ENCODE measurements at regions not wholly inside any gene's neighbourhood (a gene's known extent, or its start where the extent isn't known, plus 50 kb on each side); places are given as distances from the start of the nearest gene placed in this dataset.

- TF ChIP-seq CTCF (IDR thresholded peaks at IDR 0.05; ENCODE audit: insufficient read depth, low read depth, low read length, missing control alignments) = no peak
- no peak overlapping the region for H3K4me3 ChIP-seq (ENCODE audit: low read length)
- DNase-seq (ENCODE audit: low read depth) = no peak
Measured at GRCh38 chr21:34006611-34007168, 66.7 kb upstream of the MRPS6 start.

- DNase-seq (ENCODE audit: low read depth) = no peak
- no peak for TF ChIP-seq CTCF (IDR thresholded peaks at IDR 0.05; ENCODE audit: insufficient read depth, low read depth, low read length, missing control alignments)
- H3K4me3 ChIP-seq (ENCODE audit: low read length) = no peak overlapping the region
Measured at GRCh38 chr21:34004974-34005373, 68.4 kb upstream of the MRPS6 start.

- no peak for DNase-seq (ENCODE audit: low read depth)
- no peak overlapping the region for H3K4me3 ChIP-seq (ENCODE audit: low read length)
- no peak for TF ChIP-seq CTCF (IDR thresholded peaks at IDR 0.05; ENCODE audit: insufficient read depth, low read depth, low read length, missing control alignments)
Measured at GRCh38 chr21:34004013-34004938, 69.1 kb upstream of the MRPS6 start.

GRCh38 chr21:34003428-34003827 is 70.0 kb upstream of the MRPS6 start:
- no peak for TF ChIP-seq CTCF (IDR thresholded peaks at IDR 0.05; ENCODE audit: insufficient read depth, low read depth, low read length, missing control alignments)
- no peak overlapping the region for H3K4me3 ChIP-seq (ENCODE audit: low read length)
- DNase-seq (ENCODE audit: low read depth) = no peak

GRCh38 chr21:34000375-34000774 is 73.0 kb upstream of the MRPS6 start:
- H3K4me3 ChIP-seq (ENCODE audit: low read length) = no peak overlapping the region
- no peak for TF ChIP-seq CTCF (IDR thresholded peaks at IDR 0.05; ENCODE audit: insufficient read depth, low read depth, low read length, missing control alignments)
- DNase-seq (ENCODE audit: low read depth) = no peak

- no peak for TF ChIP-seq CTCF (IDR thresholded peaks at IDR 0.05; ENCODE audit: insufficient read depth, low read depth, low read length, missing control alignments)
- no peak for DNase-seq (ENCODE audit: low read depth)
- H3K4me3 ChIP-seq (ENCODE audit: low read length) = no peak overlapping the region
Measured at GRCh38 chr21:33998809-33999208, 74.6 kb upstream of the MRPS6 start.

Data from epithelial cell of esophagus (primary cell).